Epithelial cell of proximal tubule (primary cell): ENCODE measurements at regions not wholly inside any gene's neighbourhood (a gene's known extent, or its start where the extent isn't known, plus 50 kb on each side); places are given as distances from the start of the nearest gene placed in this dataset.

ENCODE experiments used
- DNase-seq: peaks from one replicate; pipeline ENCODE4 v3.0.0-alpha.2; 2011; ENCODE audit warnings: low read depth
- H3K4me3 ChIP-seq: 2 replicates; pipeline ENCODE4 v1.5.1; 2011; ENCODE audit warnings: low read depth, mild to moderate bottlenecking, low read length
- TF ChIP-seq, protein P1 (sequence below): conservative IDR thresholded peaks from 2 replicates; pipeline ENCODE4 v1.5.1; 2012; ENCODE audit warnings: low read depth, mild to moderate bottlenecking, low read length

GRCh38 chr17:63306855-63307254, 139.3 kb downstream of the CYB561 start:
- TF ChIP-seq, protein P1, sequence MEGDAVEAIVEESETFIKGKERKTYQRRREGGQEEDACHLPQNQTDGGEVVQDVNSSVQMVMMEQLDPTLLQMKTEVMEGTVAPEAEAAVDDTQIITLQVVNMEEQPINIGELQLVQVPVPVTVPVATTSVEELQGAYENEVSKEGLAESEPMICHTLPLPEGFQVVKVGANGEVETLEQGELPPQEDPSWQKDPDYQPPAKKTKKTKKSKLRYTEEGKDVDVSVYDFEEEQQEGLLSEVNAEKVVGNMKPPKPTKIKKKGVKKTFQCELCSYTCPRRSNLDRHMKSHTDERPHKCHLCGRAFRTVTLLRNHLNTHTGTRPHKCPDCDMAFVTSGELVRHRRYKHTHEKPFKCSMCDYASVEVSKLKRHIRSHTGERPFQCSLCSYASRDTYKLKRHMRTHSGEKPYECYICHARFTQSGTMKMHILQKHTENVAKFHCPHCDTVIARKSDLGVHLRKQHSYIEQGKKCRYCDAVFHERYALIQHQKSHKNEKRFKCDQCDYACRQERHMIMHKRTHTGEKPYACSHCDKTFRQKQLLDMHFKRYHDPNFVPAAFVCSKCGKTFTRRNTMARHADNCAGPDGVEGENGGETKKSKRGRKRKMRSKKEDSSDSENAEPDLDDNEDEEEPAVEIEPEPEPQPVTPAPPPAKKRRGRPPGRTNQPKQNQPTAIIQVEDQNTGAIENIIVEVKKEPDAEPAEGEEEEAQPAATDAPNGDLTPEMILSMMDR: no peak
- no peak overlapping the region for H3K4me3 ChIP-seq
- DNase-seq: no peak

DNA sequence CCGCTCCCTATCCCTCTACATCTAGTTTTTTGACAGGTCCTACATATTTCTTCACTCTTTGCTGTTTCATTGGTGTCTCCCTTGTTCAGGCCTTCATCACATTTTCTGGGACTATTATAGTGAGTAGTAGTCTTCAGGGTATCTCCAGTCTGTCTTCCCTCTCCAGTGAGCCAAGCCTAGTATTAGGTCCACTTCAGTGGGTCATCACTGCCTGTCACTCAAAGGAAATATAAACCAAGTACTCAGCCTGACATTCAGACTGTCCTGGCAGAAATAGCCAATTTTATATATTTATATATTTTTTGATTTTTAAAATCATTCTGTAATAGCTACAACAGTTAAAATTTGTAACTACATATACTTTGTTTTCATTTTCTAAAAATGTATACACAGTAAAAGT, 137.8 kb downstream of the CYB561 start:
- DNase-seq: no peak
- TF ChIP-seq, protein P1: no peak

GRCh38 chr17:63309021-63309420, 137.1 kb downstream of the CYB561 start:
- DNase-seq: no peak
- TF ChIP-seq, protein P1: no peak
- H3K4me3 ChIP-seq: no peak overlapping the region

More for the DNA sequence above, 137.8 kb downstream of the CYB561 start:
- H3K4me3 ChIP-seq: no peak overlapping the region

GRCh38 chr17:63311416-63311937, 134.6 kb downstream of the CYB561 start:
- no peak overlapping the region for H3K4me3 ChIP-seq
- TF ChIP-seq, protein P1: no peak
- no peak for DNase-seq

DNA sequence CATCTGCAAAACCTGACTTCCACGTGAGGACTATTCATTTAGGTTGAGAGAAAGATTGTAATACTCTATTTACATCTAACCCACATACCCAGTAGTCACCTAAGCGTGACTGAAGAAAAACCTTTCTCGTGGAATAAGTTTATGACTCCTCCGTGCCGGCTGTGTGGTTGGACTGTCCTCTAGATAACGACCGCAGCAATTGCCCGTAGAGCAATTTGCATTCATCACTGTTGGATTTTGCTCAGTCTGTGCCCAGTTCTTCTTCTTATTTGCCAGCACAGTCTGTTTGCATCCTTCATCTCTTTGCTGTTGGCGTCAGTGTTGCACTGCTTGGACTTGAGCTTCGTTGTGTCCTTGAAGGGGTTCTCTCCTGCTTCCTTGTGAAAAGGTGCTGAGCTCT, 131.3 kb downstream of the CYB561 start:
- H3K4me3 ChIP-seq: no peak overlapping the region
- DNase-seq: no peak
- TF ChIP-seq, protein P1: no peak

DNA sequence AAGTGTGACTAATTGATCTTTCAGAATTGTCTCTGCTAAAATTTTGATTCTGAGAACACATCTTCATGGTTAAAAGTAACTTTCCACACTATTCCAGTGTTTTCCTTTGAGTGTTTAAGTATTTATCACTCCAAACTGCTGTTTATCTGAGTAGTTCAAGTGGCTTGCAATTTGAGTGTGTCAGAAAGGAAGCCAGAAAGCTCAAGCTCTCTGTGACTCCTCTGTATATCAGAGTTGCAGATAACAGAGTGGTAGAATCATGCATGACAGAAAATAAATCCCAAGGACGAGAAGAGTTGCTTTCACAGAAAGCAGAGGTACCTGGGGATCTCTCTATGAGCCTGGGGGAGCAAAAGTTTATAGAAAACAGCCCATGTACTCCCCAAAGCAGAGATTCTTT, 130.0 kb downstream of the CYB561 start:
- TF ChIP-seq, protein P1: no peak
- DNase-seq: no peak
- H3K4me3 ChIP-seq: no peak overlapping the region

DNA sequence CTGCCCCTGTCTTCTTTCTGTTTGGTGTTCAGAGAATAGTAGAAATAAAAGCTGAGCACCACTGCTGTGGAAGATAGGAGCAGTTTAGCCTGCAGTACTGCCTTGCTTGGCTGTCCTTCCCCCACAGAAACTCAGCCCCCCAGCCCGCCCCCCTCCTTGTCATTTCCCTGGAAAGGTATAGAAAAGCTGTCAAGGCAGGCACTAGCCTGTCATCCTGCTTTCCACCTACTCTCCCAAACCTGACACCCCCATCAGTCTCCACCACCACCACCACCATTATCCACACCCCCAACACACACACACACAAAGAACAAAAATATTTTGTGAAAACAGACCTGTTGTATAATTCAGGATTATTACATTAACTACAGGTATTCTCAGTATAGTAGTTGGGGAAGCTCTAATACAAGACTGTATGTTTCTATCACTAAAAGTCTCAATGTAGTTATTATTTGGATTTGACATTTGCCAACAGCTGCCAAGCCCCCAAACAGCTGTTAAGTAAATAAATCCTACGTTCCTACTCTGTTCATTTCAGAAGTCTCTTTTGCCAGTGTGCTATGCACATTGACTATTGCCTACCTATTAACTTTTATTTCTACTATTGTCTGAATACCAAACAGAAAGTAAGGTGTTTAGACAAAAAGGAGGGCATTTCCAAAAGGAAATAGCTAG, 128.8 kb downstream of the CYB561 start:
- DNase-seq: no peak
- H3K4me3 ChIP-seq: no peak overlapping the region
- TF ChIP-seq, protein P1: no peak
